ENCODE measurements at regions not wholly inside any gene's neighbourhood (a gene's known extent, or its start where the extent isn't known, plus 50 kb on each side); places are given as distances from the start of the nearest gene placed in this dataset.
"Not testable (repeated sequence)": the region's sequence is repeated elsewhere in the genome, so short reads cannot be mapped to it uniquely, and the experiment has no call there.

DNA sequence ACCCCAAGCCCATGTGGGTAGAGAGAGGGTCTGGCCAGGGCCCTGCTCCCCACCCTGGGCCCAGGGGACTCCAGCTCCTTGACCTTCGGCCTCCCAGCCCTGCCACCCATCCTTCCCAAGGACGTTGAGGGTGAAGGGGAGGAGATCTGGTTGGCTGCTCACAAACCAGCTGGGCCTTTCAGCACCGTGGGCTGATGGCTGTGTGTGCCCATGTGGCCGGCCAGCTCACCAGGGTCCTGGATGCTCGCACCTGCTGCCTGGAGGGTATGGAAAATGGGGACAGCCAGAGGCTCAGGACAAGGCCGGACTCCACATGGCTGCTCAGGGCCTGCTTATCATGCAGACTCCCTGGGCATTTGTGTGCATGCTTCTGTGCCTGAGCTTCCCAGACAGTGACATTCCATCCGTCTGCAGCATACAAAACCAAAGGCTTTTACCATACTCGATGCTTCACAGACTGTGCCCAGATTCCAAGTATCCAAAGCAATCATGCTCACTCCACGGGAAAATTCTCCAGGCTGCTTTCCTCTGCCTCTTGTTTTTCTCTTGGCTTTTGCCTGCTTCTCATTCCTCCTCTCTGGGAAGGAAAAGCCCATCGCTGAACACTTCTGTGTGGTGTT lies 112.5 kb upstream of the ZNF469 start:
- H3K9me3 ChIP-seq; ATAC-seq; intact Hi-C loops (cut with DNase I; ENCODE audit: low total_unique reads); H3K27me3 ChIP-seq; in situ Hi-C loops (cut with MboI; ENCODE audit: low sequenced_read_pairs in 4 of 4); H3K4me3 ChIP-seq; DNase-seq; H3K27ac ChIP-seq; H3K36me3 ChIP-seq: not testable (repeated sequence)
- peaks cover 0 to 20% of the 10 kb centered on the region in 2 donors for H3K4me1 ChIP-seq

DNA sequence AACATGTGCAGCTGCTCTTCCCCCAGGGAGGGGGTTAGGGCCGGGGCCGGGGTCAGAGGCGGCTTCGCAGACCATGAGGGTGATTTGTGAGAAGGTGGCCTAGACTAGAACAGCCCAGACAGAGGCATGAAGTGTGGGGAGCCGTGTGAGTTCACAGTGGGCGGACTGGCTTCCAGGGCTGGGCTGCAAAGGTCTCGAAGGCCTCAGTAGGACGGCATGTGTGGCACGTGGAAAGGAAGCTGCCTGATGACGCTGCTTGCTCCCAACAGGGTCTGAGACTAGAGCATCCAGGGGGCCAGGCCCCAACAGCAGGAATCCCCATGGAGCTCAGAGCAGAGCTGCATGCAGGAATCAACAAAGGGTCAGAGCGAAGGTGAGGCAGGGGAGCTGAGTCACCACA lies 111.5 kb upstream of the ZNF469 start:
- in situ Hi-C loops (cut with MboI; ENCODE audit: low sequenced_read_pairs in 4 of 4); H3K27me3 ChIP-seq; DNase-seq; ATAC-seq; H3K9me3 ChIP-seq; H3K36me3 ChIP-seq; H3K4me3 ChIP-seq; intact Hi-C loops (cut with DNase I; ENCODE audit: low total_unique reads); H3K27ac ChIP-seq: not testable (repeated sequence)
- peaks cover 0 to 10% of the 10 kb centered on the region in 2 donors for H3K4me1 ChIP-seq

DNA sequence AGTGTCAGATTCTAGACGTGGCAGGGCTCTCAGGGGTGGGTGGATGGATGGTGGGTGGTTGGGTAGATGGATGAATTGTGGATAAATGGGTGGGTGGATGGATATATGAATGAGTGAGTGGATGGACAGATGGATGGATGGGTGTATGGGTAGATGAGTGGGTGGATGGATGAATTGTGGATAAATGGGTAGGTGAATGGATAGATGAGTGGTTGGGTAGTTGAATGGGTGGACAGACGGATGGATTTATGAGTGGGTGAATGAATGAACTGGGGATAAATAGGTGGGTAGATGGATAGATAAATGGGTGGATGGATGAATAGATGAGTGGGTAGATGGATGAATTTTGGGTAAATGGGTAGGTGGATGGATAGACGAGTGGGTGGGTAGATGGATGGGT lies 111.0 kb upstream of the ZNF469 start:
- H3K36me3 ChIP-seq; H3K27me3 ChIP-seq; in situ Hi-C loops (cut with MboI; ENCODE audit: low sequenced_read_pairs in 4 of 4); H3K4me1 ChIP-seq; DNase-seq; H3K27ac ChIP-seq; H3K4me3 ChIP-seq; ATAC-seq; H3K9me3 ChIP-seq; intact Hi-C loops (cut with DNase I; ENCODE audit: low total_unique reads): not testable (repeated sequence)

DNA sequence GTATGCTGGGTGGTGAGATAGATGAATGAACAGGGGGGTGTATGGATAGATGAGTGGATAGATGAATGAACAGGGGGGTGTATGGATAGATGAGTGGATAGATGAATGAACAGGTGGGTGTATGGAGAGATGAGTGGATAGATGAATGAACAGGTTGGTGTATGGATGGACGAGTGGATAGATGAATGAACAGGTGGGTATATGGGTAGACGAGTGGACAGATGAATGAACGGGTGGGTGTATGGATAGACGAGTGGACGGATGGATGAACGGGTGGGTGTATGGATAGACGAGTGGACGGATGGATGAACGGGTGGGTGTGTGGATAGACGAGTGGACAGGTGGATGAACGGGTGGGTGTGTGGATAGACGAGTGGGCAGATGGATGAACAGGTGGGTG lies 110.3 kb upstream of the ZNF469 start:
- in situ Hi-C loops (cut with MboI; ENCODE audit: low sequenced_read_pairs in 4 of 4); H3K36me3 ChIP-seq; H3K27me3 ChIP-seq; ATAC-seq; H3K27ac ChIP-seq; H3K4me1 ChIP-seq; intact Hi-C loops (cut with DNase I; ENCODE audit: low total_unique reads); H3K9me3 ChIP-seq; DNase-seq; H3K4me3 ChIP-seq: not testable (repeated sequence)

DNA sequence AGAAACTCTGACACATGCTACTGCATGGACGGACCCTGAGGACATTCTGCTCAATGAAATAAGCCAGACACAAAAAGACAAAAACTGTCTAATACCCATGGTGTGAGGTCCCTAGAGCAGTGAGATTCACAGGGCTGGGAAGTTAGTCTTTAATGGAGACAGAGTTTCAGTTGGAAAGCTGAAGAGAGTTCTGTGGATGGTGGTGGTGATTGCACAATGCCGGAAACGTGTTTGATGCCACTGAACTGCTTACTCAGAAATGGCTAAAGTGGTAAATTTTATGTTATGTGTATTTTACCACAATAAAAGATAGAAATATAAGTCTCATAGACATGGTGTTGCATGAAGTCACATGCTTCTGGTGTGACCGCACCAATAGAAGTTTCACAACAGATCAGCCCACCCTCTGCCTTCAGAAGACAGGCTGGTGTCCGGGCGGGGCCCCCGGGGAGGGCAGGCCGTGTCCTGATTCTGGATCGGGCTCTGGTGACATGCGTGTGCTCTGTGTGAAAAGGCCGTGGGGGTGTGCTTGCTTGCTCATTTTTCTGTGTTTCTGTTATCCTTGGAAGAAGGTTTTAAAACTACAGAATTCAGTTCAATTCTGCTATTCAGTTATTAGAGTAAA lies 108.5 kb upstream of the ZNF469 start:
- intact Hi-C loops (cut with DNase I; ENCODE audit: low total_unique reads); H3K9me3 ChIP-seq; in situ Hi-C loops (cut with MboI; ENCODE audit: low sequenced_read_pairs in 4 of 4); H3K27ac ChIP-seq; H3K4me1 ChIP-seq; H3K4me3 ChIP-seq; H3K36me3 ChIP-seq; H3K27me3 ChIP-seq: not testable (repeated sequence)
- ATAC-seq (peak; percentile 47 to 53), DNase-seq (peak in 1 of 2 donors; percentile 33)

DNA sequence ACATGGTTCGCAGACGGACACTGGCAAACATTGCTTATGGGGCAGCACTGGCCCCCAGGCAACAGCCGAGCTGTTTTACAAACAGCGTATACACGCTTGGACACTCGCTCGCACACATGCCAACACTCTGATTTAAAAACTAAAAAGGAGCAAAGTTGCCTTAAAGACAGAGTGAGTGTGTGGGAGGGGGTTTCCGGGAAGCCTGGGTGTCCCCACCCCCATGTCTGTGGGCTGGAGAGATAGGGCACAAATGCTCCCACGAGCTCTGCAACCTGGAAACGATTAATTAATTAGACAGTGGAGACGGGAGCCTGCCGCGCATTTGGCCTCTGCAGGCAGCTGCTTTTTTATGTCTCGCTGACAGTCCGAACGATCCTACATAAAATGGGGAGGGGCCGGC lies 107.9 kb upstream of the ZNF469 start:
- H3K4me3 ChIP-seq: no peak overlapping the region
- TF ChIP-seq POLR2A (IDR thresholded peaks at IDR 0.05): no peak
- TF ChIP-seq, protein P1, sequence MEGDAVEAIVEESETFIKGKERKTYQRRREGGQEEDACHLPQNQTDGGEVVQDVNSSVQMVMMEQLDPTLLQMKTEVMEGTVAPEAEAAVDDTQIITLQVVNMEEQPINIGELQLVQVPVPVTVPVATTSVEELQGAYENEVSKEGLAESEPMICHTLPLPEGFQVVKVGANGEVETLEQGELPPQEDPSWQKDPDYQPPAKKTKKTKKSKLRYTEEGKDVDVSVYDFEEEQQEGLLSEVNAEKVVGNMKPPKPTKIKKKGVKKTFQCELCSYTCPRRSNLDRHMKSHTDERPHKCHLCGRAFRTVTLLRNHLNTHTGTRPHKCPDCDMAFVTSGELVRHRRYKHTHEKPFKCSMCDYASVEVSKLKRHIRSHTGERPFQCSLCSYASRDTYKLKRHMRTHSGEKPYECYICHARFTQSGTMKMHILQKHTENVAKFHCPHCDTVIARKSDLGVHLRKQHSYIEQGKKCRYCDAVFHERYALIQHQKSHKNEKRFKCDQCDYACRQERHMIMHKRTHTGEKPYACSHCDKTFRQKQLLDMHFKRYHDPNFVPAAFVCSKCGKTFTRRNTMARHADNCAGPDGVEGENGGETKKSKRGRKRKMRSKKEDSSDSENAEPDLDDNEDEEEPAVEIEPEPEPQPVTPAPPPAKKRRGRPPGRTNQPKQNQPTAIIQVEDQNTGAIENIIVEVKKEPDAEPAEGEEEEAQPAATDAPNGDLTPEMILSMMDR (IDR thresholded peaks at IDR 0.05 in 4 of 5, conservative IDR thresholded peaks at IDR 0.05 in 1 of 5): no peak
- peaks cover 0 to 5% (median 0%) of the 10 kb centered on the region in 3 donors for H3K27me3 ChIP-seq
- intact Hi-C loops (cut with DNase I; ENCODE audit: low total_unique reads): no loop called here
- no peaks in the 10 kb centered on the region for H3K9me3 ChIP-seq
- H3K36me3 ChIP-seq: no peaks in the 10 kb centered on the region
- H3K27ac ChIP-seq: no peak overlapping the region
- no peak for ATAC-seq
- no peak for DNase-seq
- in situ Hi-C loops (cut with MboI; ENCODE audit: low sequenced_read_pairs in 4 of 4): no loop called here
- no peaks in the 10 kb centered on the region for H3K4me1 ChIP-seq

DNA sequence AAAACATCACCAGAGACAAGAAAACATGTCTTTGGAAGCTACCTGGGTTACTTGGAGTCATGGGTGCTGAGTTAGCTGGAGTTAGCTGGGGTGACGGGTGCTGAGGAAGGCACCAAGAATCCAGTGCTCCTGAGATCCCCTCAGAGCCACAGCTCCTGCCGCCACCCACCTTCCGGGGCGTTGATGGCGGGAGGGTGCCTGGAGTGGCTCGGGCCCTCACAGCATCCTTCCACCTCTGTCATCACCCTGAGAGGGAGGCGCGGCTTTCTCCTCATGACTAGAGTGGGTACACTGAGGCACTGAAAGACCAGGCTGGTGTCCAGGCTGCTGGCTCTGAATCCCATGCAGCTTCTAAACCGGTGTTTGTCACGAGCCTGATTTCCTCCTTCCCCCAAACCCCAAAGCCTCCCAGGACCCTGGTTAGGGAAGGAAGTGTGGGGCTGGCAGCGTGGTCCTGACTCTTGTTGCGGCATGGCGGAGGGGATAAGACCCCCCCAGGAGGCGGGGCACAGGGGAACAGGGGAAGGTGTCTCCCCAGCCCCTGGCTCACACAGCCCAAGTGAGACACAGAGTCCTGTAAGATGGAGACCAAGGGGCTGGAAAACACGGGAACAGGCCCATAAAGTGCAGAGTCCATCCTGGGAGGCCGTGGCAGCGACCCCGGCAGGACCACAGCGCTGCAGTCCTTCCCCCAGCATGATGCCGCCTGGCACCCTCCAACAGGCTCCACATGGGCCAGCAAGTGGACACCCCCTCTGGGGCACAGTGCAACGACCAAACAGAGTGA lies 107.2 kb upstream of the ZNF469 start:
- H3K27me3 ChIP-seq; H3K36me3 ChIP-seq; H3K27ac ChIP-seq; H3K9me3 ChIP-seq; H3K4me3 ChIP-seq; ATAC-seq; in situ Hi-C loops (cut with MboI; ENCODE audit: low sequenced_read_pairs in 4 of 4); DNase-seq; intact Hi-C loops (cut with DNase I; ENCODE audit: low total_unique reads); H3K4me1 ChIP-seq: not testable (repeated sequence)

DNA sequence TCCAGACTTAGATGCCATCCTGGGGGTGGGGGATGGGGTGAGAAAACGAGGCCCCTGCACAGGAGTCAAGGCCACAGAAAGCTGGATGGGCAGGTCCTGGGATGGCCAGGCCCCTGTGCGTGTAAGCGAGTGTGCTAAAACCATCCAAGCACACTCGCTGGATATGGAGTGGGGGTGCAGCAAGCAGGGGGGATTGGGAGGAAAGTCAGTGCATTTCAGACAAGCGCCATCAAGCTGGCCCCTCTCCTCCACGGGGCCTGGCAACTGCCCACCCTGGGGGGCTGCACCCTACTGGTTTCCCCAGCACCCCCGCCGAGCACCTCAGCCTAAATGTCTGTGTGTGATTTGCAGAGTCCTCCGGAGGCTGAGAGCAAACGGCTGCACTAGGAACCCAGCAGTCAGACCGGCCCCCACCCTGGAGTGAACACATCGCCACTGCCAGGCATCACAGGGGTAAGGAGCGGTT lies 106.6 kb upstream of the ZNF469 start:
- ATAC-seq; H3K9me3 ChIP-seq; H3K36me3 ChIP-seq; intact Hi-C loops (cut with DNase I; ENCODE audit: low total_unique reads); H3K27me3 ChIP-seq; H3K4me3 ChIP-seq; DNase-seq; H3K27ac ChIP-seq; in situ Hi-C loops (cut with MboI; ENCODE audit: low sequenced_read_pairs in 4 of 4); H3K4me1 ChIP-seq: not testable (repeated sequence)

Measured in gastrocnemius medialis (tissue), 4 donors.